ENCODE measurements at regions not wholly inside any gene's neighbourhood (a gene's known extent, or its start where the extent isn't known, plus 50 kb on each side); places are given as distances from the start of the nearest gene placed in this dataset.

- TF ChIP-seq CTCF (IDR thresholded peaks at IDR 0.05) (no peak), ZFX (IDR thresholded peaks at IDR 0.05; ENCODE audit: borderline replicate concordance) (no peak)
These were observed 286.1 kb downstream of the SEC14L1 start for GRCh38 chr17:77426676-77427386.

Data from 22Rv1 (cell line).